HG02588 (cell line): ENCODE measurements at regions not wholly inside any gene's neighbourhood (a gene's known extent, or its start where the extent isn't known, plus 50 kb on each side); places are given as distances from the start of the nearest gene placed in this dataset.

Experiments
- ATAC-seq: cut with Tn5 transposase; IDR thresholded peaks from one replicate; pipeline ENCODE4 v1.9.1; 2021; ENCODE audit warnings: mild to moderate bottlenecking, moderate library complexity; ENCODE audit not compliant: unreplicated experiment

DNA sequence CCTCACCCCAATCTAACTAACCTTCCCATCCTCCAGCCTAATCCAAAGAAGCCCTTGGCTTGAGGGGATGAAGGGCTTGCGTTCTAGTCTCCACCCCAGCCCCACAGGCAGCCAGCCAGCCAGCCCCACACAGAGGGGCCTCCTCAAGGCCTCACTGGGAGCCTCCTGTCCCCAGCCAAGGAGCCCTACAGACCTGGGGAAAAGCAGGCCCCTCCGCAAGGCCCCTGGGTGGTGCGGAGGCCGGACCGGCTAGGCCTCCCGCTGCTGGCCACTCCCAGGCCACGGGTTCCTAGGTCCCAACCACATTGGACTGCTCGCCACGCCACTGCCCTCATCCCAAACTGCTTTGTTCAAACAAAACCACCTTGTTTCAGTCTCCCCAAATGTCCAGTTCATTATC lies 78.0 kb downstream of the ZIC5 start:
- no peak for ATAC-seq

DNA sequence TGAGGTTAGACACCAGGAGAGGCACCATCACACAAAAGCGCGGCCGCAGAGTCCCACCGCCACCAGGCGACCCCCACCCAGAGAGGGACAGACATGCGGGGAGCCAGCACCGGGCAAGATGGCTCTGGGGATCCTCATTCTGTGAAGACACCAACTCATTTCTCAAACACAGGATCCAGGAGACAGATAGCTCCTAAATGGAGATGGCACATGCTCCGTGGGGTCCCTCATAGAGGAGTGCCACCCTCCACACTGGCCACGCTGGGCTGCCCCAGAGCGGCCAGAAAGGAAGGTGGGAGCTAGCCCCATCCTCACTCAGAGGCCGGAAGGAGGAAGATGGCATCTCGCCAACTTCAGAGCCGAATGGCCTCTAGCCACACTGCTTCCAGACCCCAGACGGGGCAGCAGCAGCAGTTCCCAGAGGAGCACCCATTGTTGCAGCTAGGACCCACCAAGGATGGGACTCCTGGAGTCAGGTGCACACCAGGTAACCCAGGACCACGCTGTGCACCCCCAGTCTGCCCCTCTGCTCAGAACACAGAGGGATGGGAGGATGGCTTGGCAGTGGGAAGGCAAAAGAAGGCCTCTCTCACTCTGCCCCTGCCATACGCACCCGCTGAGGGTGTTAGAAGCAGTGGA lies 78.6 kb downstream of the ZIC5 start:
- no peak for ATAC-seq

DNA sequence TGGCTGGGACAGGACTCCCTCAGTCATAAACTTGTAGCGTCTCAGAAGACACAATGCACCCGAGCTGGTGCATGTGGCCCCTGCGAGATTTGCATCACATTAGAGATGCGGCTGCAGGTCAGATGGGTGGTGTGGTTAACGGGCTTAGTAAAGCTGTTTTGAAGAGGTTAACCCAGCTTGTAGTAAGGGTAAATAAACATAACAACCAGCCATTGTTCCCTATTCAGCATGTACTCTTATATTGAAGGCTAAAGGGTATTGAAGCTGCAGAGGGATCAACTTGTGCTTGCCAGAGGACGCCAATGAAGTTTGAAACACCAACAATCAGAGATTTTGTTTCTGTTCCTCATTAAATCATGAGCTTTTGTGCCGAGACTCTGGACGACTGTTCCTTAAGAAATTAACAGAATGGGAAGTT lies 79.4 kb downstream of the ZIC5 start:
- no peak for ATAC-seq

DNA sequence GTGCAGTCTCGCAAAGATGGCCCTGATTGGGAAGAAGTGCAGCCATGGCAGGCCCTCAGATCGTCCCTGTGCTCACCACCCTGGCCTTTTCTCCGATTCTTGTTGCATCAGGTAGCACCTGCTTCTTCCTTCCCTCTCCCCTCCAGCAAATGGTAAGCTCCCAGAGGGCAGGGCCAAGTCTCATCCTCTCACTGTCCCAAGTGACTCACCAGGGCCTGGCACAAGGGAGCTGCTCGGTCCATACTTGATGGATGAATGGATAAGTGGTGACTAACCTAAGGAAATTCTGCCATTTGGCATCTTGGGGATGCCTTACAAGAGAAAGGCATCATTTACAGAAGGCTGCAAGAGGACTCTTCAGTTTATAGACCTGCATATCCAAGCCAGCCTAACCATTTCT lies 84.9 kb downstream of the ZIC5 start:
- ATAC-seq = no peak

DNA sequence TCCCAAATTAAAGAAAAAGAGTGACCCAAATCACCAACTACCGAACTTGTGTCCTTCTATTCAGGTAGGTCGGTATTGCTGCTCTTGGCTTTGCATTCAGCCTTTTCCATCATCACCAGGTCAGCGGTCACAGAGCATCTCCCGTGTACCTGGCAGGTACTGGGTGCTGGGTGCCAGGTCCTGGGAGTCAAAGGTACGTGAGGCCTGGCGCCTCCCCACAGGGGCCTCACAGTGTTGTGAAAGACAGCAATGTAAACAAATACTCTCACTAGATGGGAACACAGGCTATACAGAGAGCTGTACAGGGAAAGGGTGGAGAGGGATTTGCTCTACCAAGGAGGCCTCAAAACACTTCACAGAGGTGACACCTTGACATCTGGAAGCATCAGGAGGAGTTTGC lies 86.7 kb downstream of the ZIC5 start:
- no peak for ATAC-seq

DNA sequence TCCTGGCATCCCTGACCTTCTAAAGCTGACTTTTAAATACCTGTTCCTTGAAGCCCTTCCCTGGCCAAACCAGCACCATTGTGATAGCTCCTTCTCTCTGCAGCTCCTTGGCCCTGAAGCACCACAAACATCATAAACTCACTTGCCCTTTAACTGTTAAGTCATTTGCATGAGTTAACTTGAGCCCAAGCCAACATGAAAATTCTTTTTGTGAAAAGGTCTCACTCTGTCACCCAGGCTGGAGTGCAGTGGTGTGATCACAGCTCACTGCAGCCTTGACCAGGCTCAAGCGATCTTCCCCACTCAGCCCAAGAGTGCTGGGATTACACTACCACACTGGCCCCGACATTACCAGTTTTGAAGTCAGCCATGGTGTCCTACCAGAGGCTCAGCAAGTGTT lies 87.8 kb downstream of the ZIC5 start:
- ATAC-seq = no peak

DNA sequence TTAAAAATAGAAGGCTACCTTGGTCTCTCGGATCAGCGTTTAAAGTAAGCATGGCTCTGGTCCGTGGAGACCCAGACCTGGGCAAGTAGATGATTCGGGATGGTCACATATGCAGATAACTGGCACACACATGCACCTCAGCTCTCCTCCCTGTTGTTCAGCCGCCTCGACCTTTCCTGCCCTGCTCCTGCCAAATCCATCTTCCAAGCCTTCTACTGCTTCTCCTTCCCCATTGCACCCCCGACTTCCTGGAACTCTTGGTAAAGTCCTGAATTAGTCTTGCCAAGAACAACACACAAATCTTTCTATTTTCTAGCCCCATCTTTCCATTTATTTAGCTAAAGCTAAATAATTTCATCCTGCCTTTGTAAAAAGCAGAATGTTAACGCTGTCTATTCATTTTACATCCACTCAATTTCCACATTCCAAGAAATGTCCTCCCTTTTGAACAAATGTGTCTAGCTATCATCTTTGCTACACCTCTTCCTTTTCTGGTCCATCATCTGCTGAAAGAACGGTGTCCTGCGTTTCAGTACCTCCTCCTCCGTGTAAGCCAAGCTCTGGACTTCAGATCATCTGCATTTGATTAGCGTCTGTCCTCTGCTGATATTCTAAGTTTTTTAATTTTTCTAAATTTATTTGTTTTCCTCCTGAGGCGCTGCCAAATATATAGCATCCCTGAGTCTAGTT lies 92.5 kb downstream of the ZIC5 start:
- no peak for ATAC-seq

DNA sequence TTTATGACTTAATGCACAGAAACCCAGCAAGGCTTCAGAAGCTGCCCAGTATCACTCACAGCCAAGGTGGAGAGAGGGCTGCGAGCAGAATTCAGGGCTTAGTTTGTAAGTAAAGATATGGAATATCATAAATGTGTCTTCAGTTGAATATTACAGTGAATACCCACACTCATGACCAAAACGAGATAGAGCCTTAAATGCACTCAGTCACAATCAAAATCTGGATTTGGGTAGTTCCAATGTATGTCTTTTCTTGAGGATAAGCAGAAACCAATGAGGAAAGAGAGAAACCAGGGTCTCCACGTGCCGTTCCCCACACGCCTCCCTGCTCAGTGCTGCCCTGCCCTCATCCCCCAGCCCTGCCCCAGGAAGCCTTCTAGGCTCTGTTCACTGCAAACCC lies 94.9 kb downstream of the ZIC5 start:
- ATAC-seq = no peak

DNA sequence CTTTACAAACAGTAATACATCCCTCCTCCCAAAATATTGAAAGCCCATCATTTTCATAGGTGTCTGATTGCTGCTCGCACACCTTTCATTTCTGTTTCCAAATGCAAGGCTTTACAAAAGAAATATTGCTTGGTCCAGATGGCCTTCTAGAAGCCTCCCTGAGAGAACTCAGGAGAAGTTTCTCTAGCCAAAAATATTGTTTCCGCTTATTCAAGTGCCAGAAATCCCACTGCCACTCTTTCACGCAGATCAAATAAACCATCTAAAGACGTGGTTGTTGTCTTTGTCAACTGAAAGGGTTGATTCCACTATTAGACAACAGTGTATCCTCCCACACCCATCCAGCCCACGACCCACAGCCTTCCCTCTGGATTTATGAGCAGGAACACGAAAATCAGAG lies 96.2 kb downstream of the ZIC5 start:
- ATAC-seq = no peak

DNA sequence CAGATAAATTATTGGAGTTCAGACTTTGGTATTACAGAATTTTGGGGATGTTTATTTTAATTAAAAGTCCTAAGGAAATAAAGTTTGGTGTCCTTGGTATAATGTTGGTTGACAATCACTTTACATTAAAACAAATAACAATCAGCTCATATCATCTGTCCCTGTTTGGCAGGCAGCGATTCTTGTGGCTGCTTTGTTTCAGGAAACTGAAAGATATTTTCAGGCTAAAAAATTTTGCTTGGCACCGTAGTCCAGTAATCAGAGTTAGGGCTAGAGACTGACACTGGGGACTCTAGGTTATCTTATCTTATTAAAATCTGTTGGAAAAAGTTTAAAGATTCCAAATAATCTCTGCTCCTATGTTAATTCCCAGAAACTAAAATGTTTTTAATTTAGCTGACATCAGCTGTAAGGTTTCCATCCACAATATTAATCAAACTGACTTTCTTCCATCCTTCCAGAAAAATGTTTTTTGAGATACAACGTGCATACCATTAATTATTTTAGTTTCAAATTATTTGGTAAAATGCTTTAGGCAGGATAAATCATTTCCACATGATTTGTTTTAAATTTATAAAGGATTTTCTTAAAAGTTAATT lies 97.6 kb downstream of the ZIC5 start:
- no peak for ATAC-seq

DNA sequence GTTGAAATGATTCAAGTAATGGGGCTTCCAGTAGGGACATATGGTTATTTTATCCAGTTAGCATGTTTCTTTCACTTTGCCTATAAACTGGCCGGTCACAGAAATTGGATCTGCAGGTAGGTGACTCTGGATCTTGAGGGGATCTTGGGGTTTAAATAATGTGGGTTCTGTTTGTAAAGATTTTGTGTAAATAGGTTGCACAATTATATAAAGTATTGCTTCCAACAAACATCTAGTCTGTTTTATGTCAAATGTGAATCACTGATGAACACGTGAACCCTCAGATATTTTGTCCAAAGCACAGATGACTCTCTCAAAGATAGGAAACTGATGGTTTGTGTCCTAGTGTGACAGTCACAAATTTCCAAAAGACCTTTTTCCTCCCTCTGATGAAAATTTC lies 98.4 kb downstream of the ZIC5 start:
- ATAC-seq = no peak

DNA sequence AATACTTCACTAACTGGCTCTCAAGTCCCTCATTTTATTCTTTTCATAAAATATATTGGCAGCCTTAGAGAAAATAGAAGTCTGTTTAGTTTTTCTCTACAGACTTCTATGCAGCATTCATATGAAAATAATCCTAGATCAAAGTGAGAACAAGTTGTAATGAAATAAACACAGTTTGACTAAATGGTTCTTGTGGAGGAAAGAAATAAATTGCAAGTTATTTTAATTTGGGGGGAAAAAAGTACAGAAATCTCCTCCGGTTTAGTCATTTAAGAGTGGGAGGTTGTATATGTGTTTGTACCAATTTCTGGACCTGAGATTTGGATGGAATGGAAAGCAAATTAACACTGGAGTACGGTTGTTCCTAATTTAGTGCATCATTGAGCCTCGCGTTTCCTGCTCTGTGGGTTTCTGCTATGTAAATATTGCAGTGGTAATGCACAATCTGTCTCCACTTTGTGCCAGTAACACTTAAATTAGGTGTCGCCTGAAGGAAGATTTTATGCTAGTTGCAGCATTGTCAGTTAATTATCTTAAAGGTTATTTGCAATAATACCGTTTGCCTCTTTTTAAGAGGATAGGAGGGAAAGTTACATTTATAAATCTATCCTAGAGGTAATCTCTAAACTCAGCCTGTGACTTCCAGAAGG lies 100.2 kb downstream of the ZIC5 start:
- no peak for ATAC-seq

DNA sequence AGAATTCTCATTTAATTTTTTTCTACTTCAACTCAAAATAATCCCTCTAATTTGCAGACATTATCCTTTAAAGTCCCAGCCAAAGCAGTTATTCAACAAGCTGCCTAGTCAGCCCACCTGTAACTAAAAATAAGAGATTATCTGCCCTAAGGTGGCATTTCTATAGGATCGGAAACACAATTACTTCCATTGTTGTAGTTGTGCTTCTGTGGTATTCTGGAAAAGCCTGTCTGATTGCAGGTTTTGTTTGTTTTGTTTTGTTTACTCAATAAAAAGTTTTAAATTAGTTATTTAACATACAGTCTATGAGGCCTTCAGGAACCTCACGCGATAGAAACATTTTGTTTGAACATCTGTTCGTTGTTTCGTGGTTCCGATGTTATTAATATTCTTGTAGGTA lies 101.0 kb downstream of the ZIC5 start:
- no peak for ATAC-seq

DNA sequence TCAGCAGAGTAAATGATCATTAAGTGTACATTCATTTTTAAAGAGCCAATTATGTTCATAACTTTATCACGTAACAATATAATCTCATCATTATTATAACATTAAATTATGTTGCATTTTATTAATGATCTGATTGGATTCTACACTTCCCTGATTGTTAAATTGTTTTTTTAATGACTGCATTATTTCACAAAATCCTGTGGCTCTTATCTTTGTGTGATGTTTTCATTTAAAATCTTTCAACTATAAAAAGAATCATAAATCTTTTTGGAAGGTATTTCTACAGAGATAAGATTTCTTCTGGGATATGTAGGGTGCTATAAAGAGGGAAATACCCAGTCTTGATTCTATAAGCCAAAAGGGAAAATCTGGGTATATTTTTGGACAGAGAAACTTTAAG lies 101.7 kb downstream of the ZIC5 start:
- no peak for ATAC-seq

DNA sequence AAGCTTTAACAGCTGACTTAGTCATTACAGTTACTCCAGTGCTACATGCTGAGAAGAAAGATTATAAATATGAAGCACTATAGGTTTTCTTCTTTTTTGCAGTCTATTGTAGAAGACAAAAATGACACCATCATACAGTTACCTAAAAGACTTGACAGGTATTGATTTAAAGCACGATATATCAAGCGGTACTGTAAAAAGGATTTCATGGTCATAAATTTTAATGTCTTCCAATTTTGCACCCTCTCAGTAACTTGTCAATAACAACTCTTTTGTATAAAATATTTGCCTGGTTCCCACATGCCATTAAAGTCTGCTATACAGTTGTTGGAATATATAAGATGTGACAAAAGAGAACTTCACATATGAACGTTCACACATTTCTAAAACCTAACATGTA lies 102.8 kb downstream of the ZIC5 start:
- no peak for ATAC-seq

DNA sequence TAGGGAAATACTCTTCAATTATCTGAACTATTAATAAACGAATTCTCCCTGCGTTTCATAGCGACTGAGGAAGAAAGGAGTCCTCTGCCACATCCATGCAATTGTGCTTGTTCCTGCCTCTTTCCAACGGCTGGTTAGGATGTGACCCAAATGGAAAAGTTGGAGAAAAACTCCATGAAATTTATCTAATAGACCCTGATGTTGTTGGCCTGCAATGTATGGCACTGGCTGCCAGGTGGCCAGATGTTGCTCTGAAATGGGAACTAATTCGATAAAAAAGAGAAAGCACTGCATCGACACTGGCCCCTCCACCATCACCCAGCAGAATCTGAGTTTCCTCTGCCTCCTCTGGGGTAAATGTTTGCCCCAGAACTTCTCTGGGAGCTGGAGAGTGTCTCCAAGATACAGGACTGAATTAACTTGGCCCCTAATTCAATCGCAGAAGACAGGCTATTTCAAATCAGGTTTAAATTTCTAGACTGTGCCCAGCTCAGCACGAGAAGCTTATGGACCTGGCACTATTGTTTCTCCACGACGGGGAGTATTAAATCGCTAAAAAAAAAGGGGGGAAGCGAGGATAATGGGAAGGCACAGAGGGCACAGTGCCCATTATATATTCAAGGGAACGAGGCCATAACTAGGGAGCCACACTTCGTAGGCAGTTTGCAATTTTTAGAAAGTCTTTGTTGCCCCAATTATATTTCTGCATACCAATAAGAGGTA lies 103.9 kb downstream of the ZIC5 start:
- ATAC-seq = no peak

DNA sequence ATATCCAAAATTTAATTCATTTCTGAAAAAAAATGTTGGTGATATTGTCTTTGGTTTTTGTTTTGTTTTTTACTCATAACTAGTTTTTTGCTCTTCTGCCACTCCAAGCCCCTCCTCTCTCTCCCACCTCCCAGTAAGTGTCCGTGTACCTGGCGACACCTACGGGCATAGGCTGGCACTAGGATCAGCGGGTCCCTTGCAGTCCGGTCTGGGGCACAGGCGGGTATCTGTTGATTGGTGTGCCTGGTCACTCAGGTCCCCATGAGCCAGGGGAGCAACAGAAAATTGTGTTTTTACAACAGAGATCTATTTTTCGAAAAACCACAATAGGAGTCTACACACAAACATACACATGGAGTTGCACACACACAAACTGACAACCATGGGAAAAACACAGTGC lies 104.8 kb downstream of the ZIC5 start:
- no peak for ATAC-seq

DNA sequence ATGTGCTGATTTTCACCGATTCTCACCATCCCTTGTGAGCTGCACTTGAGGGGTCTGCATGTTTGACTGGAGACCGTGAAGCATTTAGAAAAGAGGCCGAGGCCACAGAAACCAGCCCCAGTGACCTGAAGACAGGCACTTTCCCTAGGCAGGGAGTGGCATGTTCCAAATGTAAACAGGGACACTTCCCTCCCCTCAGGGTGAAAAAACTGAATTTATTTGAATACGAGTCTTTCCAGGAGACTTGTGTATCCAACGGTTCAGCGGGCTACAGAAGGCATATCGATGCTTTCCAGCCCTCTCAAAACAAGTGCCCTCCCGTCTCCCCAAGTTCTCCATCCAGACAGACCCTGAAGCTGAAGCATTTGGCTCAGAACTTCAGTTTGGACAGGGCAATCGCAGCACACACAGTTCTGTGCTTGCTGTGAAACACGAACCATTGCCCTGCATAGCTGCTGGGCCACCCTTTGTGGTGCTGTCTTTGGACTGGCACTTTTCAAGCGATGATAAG lies 106.1 kb downstream of the ZIC5 start:
- no peak for ATAC-seq

DNA sequence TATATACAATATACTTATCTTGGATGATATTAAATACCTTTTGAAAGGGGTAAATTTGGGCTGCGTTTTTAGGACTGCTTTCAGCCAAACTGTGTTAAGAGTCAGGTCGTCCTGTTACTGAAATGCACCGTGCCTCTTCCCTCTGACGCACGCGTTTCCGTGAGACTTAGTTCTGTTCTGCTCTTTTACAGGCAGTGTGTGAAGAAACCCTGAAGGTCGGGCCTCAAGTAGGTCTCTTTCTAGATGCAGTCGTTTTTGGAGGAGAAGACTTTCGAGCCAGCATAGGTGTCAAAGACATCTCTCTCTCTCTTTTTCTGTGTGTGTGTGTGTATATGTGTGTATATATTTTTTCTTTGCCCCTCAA lies 107.0 kb downstream of the ZIC5 start:
- no peak for ATAC-seq

DNA sequence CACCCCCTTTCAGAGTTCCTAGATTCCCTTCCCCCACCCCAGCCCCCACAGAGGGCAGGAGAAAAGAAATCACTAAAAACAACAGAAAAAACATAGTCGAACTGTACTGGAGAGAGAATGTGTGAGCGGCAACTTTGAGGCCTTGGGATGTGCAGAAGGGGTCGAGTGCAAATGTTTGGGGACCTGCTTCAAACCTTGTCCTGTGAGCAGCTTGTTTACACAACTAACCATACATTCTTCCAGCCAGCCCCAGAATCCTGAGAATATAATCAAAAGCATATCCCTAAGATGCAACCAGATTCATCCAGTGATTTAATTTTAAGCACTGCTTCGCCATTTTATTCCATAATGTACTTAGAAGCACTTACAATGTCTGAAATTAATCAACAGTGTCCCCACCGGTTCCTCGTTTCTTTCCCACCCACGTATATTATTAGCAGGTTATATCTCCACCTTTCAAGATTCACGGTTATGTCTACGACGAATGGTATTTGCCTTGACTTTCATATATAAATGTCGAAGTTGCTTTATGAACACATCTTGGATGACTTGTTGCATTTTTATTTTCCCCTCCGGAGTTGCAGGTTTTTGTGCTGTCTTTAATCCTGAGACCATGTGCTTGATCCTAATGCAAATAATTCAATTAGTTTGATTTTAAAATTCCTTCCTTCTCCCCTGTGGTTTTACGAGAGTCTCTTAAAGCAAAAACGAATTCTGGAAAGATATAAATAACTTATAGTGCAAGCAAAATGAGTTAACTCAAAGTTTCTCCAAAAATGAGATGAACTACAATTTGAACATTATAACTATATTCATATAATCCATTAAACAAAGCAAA lies 107.6 kb downstream of the ZIC5 start:
- no peak for ATAC-seq
